ENCODE measurements at regions not wholly inside any gene's neighbourhood (a gene's known extent, or its start where the extent isn't known, plus 50 kb on each side); places are given as distances from the start of the nearest gene placed in this dataset.

DNA sequence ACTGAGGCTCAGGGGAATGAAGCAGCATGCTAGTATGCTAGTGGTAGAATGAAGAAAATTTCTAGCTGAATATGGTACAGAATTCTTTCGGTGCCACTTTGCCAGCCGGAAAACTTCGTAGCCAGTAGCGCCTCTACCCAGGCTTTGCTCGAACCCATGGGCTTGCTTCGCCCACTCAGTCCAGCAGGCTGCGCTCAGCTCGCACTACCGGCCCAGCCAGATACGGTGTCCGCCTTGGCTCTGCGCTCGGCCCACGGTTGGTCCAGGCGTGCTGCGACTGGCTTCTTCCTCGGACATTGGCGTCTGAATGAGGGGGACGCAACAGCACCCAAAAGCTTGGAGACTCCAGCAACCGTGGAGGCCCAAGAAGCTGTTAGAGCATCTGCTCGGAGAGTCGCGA lies 372.5 kb upstream of the CDH8 start:
- TF ChIP-seq, protein P1, sequence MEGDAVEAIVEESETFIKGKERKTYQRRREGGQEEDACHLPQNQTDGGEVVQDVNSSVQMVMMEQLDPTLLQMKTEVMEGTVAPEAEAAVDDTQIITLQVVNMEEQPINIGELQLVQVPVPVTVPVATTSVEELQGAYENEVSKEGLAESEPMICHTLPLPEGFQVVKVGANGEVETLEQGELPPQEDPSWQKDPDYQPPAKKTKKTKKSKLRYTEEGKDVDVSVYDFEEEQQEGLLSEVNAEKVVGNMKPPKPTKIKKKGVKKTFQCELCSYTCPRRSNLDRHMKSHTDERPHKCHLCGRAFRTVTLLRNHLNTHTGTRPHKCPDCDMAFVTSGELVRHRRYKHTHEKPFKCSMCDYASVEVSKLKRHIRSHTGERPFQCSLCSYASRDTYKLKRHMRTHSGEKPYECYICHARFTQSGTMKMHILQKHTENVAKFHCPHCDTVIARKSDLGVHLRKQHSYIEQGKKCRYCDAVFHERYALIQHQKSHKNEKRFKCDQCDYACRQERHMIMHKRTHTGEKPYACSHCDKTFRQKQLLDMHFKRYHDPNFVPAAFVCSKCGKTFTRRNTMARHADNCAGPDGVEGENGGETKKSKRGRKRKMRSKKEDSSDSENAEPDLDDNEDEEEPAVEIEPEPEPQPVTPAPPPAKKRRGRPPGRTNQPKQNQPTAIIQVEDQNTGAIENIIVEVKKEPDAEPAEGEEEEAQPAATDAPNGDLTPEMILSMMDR (IDR thresholded peaks at IDR 0.05; ENCODE audit: insufficient read depth, low read depth, low read length) = no peak
- no peak overlapping the region for H3K4me3 ChIP-seq (ENCODE audit: low read depth, low read length)
- no peak for DNase-seq (ENCODE audit: low read depth)

- no peak for DNase-seq (ENCODE audit: low read depth)
- no peak overlapping the region for H3K4me3 ChIP-seq (ENCODE audit: low read depth, low read length)
- TF ChIP-seq, protein P1 (IDR thresholded peaks at IDR 0.05; ENCODE audit: insufficient read depth, low read depth, low read length) = no peak
Observed at GRCh38 chr16:62406387-62406786, 370.1 kb upstream of the CDH8 start.

DNA sequence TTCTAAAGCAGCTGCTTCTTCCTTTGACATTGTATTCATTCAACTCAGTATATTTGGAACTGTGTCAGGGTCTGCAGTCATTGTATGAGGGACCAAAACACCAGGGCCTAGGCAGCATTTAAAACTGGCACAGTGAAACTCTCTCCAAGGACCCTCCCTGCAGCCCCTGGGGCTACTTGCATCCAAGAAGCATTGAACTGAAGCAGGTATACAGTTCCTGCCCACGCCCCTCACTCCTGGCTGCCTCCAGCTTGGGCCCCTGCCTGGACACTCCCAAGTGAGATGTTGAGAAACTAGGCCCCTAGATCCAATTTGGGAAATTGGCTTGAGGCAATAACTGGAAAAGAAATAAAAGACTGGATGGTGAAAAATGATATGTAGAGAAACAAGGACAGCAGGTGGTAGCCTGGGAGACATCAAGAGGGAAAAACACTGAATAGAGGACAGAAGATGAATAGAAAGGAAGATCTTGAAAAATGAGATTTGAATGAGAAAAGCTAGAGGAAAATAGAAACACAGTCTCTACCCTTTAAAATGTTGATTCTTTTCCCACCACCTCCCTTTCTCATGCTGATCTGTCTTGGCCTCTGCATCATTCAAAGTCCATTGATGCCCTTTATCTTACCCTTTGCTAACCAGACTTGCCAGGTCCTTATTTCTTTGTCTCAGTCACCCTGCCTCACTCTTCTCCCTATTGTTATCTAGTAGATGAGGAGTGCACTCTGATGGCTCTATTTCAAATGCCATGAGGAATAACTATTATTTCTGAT lies 368.8 kb upstream of the CDH8 start:
- H3K4me3 ChIP-seq (ENCODE audit: low read depth, low read length) = no peak overlapping the region
- TF ChIP-seq, protein P1 (IDR thresholded peaks at IDR 0.05; ENCODE audit: insufficient read depth, low read depth, low read length) = no peak
- no peak for DNase-seq (ENCODE audit: low read depth)

GRCh38 chr16:62392698-62393097 lies 356.5 kb upstream of the CDH8 start:
- TF ChIP-seq, protein P1 (IDR thresholded peaks at IDR 0.05; ENCODE audit: insufficient read depth, low read depth, low read length) = no peak
- no peak for DNase-seq (ENCODE audit: low read depth)
- no peak overlapping the region for H3K4me3 ChIP-seq (ENCODE audit: low read depth, low read length)

DNA sequence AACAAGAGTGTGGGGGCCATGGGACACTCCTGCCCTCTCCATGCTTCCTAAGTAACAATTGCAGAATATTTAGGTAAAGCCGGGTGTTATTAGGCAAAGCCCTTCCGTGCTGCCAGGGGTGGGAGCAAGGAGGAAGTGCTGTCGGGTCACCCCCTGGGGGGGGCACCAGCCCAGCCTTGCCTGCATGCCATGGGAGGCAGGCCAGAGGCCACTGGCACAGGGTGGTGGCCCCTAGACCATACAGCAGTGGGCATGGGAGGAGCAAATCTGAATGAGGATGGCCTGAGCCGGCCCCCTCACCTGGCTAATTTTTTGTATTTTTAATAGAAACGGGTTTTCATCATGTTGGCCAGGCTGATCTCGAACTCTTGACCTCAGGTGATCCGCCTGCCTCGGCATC lies 355.7 kb upstream of the CDH8 start:
- TF ChIP-seq, protein P1 (IDR thresholded peaks at IDR 0.05; ENCODE audit: insufficient read depth, low read depth, low read length) = no peak

GRCh38 chr16:62391134-62391533 lies 354.9 kb upstream of the CDH8 start:
- TF ChIP-seq, protein P1 (IDR thresholded peaks at IDR 0.05; ENCODE audit: insufficient read depth, low read depth, low read length) = no peak
- no peak for DNase-seq (ENCODE audit: low read depth)
- H3K4me3 ChIP-seq (ENCODE audit: low read depth, low read length) = no peak overlapping the region

More for the DNA sequence above, 355.7 kb upstream of the CDH8 start:
- DNase-seq (ENCODE audit: low read depth) = no peak
- H3K4me3 ChIP-seq (ENCODE audit: low read depth, low read length) = no peak overlapping the region

GRCh38 chr16:62390214-62390613 lies 354.0 kb upstream of the CDH8 start:
- TF ChIP-seq, protein P1 (IDR thresholded peaks at IDR 0.05; ENCODE audit: insufficient read depth, low read depth, low read length) = no peak
- H3K4me3 ChIP-seq (ENCODE audit: low read depth, low read length) = no peak overlapping the region
- no peak for DNase-seq (ENCODE audit: low read depth)

All from fibroblast of villous mesenchyme (primary cell).